PC-3 (cell line): ENCODE measurements at regions not wholly inside any gene's neighbourhood (a gene's known extent, or its start where the extent isn't known, plus 50 kb on each side); places are given as distances from the start of the nearest gene placed in this dataset.

Experiments
- ATAC-seq: fragments of 200-7000 bp; cut with Tn5 transposase; 2 replicates; pipeline ENCODE4 v1.9.1; 2020; ENCODE audit warnings: mild to moderate bottlenecking, moderate library complexity
- BruUV-seq: library from RNA; stranded (reverse); fragments of 400-500 nt; replicated peaks from 2 replicates; lab custom pipeline; 2021; lab: Mats Ljungman, UMichigan
- CTCF ChIA-PET: fragments of 300-600 bp; sonication (Branson Sonifier 250); formaldehyde crosslinking; loops from one replicate; lab custom pipeline; 2022; ENCODE audit warnings: antibody characterized with exemption; lab: Charles Lee
- POLR2A ChIA-PET: fragments of 300-600 bp; sonication (Branson Sonifier 250); formaldehyde crosslinking; loops from one replicate; lab custom pipeline; 2022; ENCODE audit warnings: antibody characterized with exemption; ENCODE audit not compliant: unreplicated experiment; lab: Charles Lee
- DNase-seq: peaks from one replicate; pipeline ENCODE4 v3.0.0-alpha.2; 2015
- H2AFZ ChIP-seq: fragments of 300-600 bp; sonication (generic); 2 replicates; pipeline ENCODE4 v1.6.0; 2016; ENCODE audit warnings: antibody characterized with exemption, low read length
- H3F3A ChIP-seq: fragments of 300-600 bp; sonication (generic); one replicate; pipeline ENCODE4 v1.6.0; 2017; ENCODE audit warnings: antibody characterized with exemption, low read length, control low read depth, mild to moderate bottlenecking; ENCODE audit not compliant: unreplicated experiment
- H3K27ac ChIP-seq: fragments of 300-600 bp; sonication (generic); 2 replicates; pipeline ENCODE4 v1.5.1; 2016; ENCODE audit warnings: mild to moderate bottlenecking, low read length
- H3K27me3 ChIP-seq: fragments of 300-600 bp; sonication (generic); 2 replicates; pipeline ENCODE4 v1.6.1; 2016; ENCODE audit warnings: low read length, mixed read lengths
- H3K36me3 ChIP-seq: fragments of 300-600 bp; sonication (generic); 2 replicates; pipeline ENCODE4 v1.6.1; 2016; ENCODE audit warnings: low read depth, mixed run types, low read length, mixed read lengths
- H3K4me1 ChIP-seq: fragments of 300-600 bp; sonication (generic); 2 replicates; pipeline ENCODE4 v1.5.1; 2016; ENCODE audit warnings: low read length; ENCODE audit not compliant: insufficient read depth
- H3K4me2 ChIP-seq: fragments of 300-600 bp; sonication (generic); 2 replicates; pipeline ENCODE4 v1.6.0; 2016; ENCODE audit warnings: low read length
- H3K4me3 ChIP-seq: fragments of 300-600 bp; sonication (generic); 2 replicates; pipeline ENCODE4 v1.5.1; 2016; ENCODE audit warnings: mild to moderate bottlenecking, low read length, mixed read lengths
- H3K79me2 ChIP-seq: fragments of 300-600 bp; sonication (generic); 2 replicates; pipeline ENCODE4 v1.6.1; 2017; ENCODE audit warnings: low read length, mixed read lengths
- H3K9ac ChIP-seq: fragments of 300-600 bp; sonication (generic); 2 replicates; pipeline ENCODE4 v1.6.0; 2016; ENCODE audit warnings: mild to moderate bottlenecking, low read length
- H3K9me2 ChIP-seq: fragments of 300-600 bp; sonication (generic); replicated peaks from 2 replicates; pipeline ENCODE4 v1.6.1; 2016; ENCODE audit warnings: mixed run types, low read length, mixed read lengths
- H3K9me3 ChIP-seq: fragments of 300-600 bp; sonication (generic); 2 replicates; pipeline ENCODE4 v1.6.1; 2016; ENCODE audit warnings: low read length, mixed read lengths
- H4K20me1 ChIP-seq: fragments of 300-600 bp; sonication (generic); 2 replicates; pipeline ENCODE4 v1.6.1; 2016; ENCODE audit warnings: low read length, mixed read lengths
- CTCF ChIP-seq: fragments of 300-600 bp; sonication (generic); conservative IDR thresholded peaks from 2 replicates; pipeline ENCODE4 v1.5.1; 2017; ENCODE audit warnings: antibody characterized with exemption, low read depth, mild to moderate bottlenecking, low read length
- EZH2 ChIP-seq: fragments of 300-600 bp; sonication (generic); IDR thresholded peaks from one replicate; pipeline ENCODE4 v1.6.1; 2017; ENCODE audit warnings: antibody characterized with exemption, mild to moderate bottlenecking, low read length; ENCODE audit not compliant: unreplicated experiment
- EZH2phosphoT487 ChIP-seq: fragments of 300-600 bp; sonication (generic); IDR thresholded peaks from 2 replicates; pipeline ENCODE4 v1.6.1; 2018; ENCODE audit warnings: mild to moderate bottlenecking, antibody characterized with exemption, low read length, borderline replicate concordance
- intact Hi-C: fragments of 100-400 bp; cut with micrococcal nuclease; formaldehyde crosslinking; loops from 2 replicates; pipeline ENCODE4 v1.9.0; 2023

DNA sequence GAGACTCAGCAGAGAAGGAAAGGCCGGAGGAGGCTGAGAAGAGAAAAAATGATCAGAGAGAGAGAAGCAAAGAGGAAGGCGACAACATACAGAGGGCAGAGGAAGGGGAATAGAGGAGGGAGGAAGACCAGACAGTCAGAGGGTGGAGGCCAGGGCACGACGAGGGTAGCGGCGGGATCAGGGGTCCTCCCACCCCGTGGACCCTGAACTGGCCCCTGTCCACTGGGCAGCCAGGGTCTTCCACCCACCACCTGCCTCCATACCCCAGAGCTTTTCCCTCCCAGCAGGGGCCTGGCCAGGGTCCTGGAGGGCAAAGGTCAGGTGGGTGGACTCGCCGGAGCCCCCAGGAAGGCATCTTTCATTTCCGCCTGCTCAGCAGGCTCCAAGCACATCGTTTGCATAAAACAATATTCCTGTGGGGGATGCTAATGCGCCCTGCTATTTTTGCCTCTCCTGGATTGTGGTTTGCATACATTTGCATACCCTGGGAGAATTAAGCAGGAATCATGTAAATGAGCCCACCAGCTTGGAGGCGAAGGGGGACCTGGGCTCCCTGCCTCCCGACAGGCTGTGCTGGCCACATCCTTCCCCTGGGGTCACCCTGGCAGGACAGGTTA, 394.1 kb downstream of the MN1 start:
- no peak overlapping the region for H3K27ac ChIP-seq

GRCh38 chr22:27408068-27408467, 393.5 kb downstream of the MN1 start:
- no peak overlapping the region for H3K4me2 ChIP-seq
- CTCF ChIA-PET = no interaction called here
- no peaks in the 10 kb centered on the region for H3K9me2 ChIP-seq
- no peaks in the 10 kb centered on the region for H3K36me3 ChIP-seq
- no peaks in the 10 kb centered on the region for H3K4me1 ChIP-seq
- no peaks in the 10 kb centered on the region for H3K27me3 ChIP-seq
- H2AFZ ChIP-seq = no peak overlapping the region
- no peaks in the 10 kb centered on the region for H3K9me3 ChIP-seq
- no peak for ATAC-seq
- DNase-seq = no peak
- no TSS peak for BruUV-seq
- no peaks in the 10 kb centered on the region for H4K20me1 ChIP-seq
- no peak for TF ChIP-seq CTCF
- TF ChIP-seq EZH2phosphoT487 = no peak
- no peak for TF ChIP-seq EZH2
- no peaks in the 10 kb centered on the region for H3K79me2 ChIP-seq
- no peak overlapping the region for H3K4me3 ChIP-seq
- H3K9ac ChIP-seq = no peak overlapping the region
- intact Hi-C loops = loop anchor here (5.0 kb wide), 1 partner anchor 79 kb away; no protein-coding TSS in a partner anchor
- no peaks in the 10 kb centered on the region for H3F3A ChIP-seq
- POLR2A ChIA-PET = no interaction called here
- no peak overlapping the region for H3K27ac ChIP-seq

More for the DNA sequence above, 394.1 kb downstream of the MN1 start:
- Histone ChIP-seq H3K9ac (no peak overlapping the region), H3K4me2 (no peak overlapping the region), H3K9me2 (no peaks in the 10 kb centered on the region), H4K20me1 (no peaks in the 10 kb centered on the region), H3K4me1 (no peaks in the 10 kb centered on the region), H3K79me2 (no peaks in the 10 kb centered on the region), H2AFZ (no peak overlapping the region), H3K36me3 (no peaks in the 10 kb centered on the region), H3K4me3 (no peak overlapping the region), H3F3A (no peaks in the 10 kb centered on the region), H3K27me3 (no peaks in the 10 kb centered on the region), H3K9me3 (no peaks in the 10 kb centered on the region)
- CTCF ChIA-PET = no interaction called here
- intact Hi-C loops = loop anchor here (2.0 to 5.0 kb wide), 2 partner anchors 80 to 397 kb away; no protein-coding TSS in a partner anchor
- no TSS peak for BruUV-seq
- no peak for DNase-seq
- POLR2A ChIA-PET = no interaction called here
- no peak for ATAC-seq
- TF ChIP-seq CTCF (no peak), EZH2phosphoT487 (no peak), EZH2 (no peak)

GRCh38 chr22:27409299-27409698, 392.3 kb downstream of the MN1 start:
- BruUV-seq = no TSS peak
- no peaks in the 10 kb centered on the region for H4K20me1 ChIP-seq
- H3K9me3 ChIP-seq = no peaks in the 10 kb centered on the region
- no peak overlapping the region for H3K27ac ChIP-seq
- H3K9me2 ChIP-seq = no peaks in the 10 kb centered on the region
- H3F3A ChIP-seq = no peaks in the 10 kb centered on the region
- ATAC-seq (no peak), DNase-seq (no peak)
- intact Hi-C loops = loop anchor here (5.0 kb wide), 1 partner anchor 78 kb away; no protein-coding TSS in a partner anchor
- H3K4me1 ChIP-seq = no peaks in the 10 kb centered on the region
- no peaks in the 10 kb centered on the region for H3K36me3 ChIP-seq
- H3K4me2 ChIP-seq = no peak overlapping the region
- H3K27me3 ChIP-seq = no peaks in the 10 kb centered on the region
- POLR2A ChIA-PET = no interaction called here
- no peaks in the 10 kb centered on the region for H3K79me2 ChIP-seq
- no peak overlapping the region for H2AFZ ChIP-seq
- TF ChIP-seq CTCF (no peak), EZH2phosphoT487 (no peak), EZH2 (no peak)
- H3K4me3 ChIP-seq = no peak overlapping the region
- CTCF ChIA-PET = no interaction called here
- H3K9ac ChIP-seq = no peak overlapping the region
